NB4 (cell line): ENCODE measurements at regions not wholly inside any gene's neighbourhood (a gene's known extent, or its start where the extent isn't known, plus 50 kb on each side); places are given as distances from the start of the nearest gene placed in this dataset.

Experiments
- DNase-seq: peaks from one replicate; pipeline ENCODE4 v3.0.0; 2010; ENCODE audit warnings: low read depth
- H3K4me3 ChIP-seq: one replicate; pipeline ENCODE4 v1.5.1; 2011; ENCODE audit warnings: mild to moderate bottlenecking, low read depth, low read length, moderate library complexity
- CTCF ChIP-seq: IDR thresholded peaks from one replicate; pipeline ENCODE4 v1.5.1; 2012; ENCODE audit warnings: low read depth, low read length
- MAX ChIP-seq: IDR thresholded peaks from 2 replicates; pipeline ENCODE4 v1.6.1; 2011; ENCODE audit warnings: low read depth, low read length
- MYC ChIP-seq: IDR thresholded peaks from 2 replicates; pipeline ENCODE4 v1.6.1; 2011; ENCODE audit warnings: low read depth, low read length
- POLR2A ChIP-seq: IDR thresholded peaks from 2 replicates; pipeline ENCODE4 v1.6.1; 2011; ENCODE audit warnings: mild to moderate bottlenecking; ENCODE audit not compliant: insufficient read length; ENCODE audit errors: extremely low read depth

- TF ChIP-seq POLR2A (no peak), MAX (no peak), MYC (no peak), CTCF (no peak)
- no peak overlapping the region for H3K4me3 ChIP-seq
- DNase-seq = no peak
These were observed 123.2 kb downstream of the BDH1 start for GRCh38 chr3:197432384-197433127.

- DNase-seq = no peak
- no peak overlapping the region for H3K4me3 ChIP-seq
- TF ChIP-seq MAX = no peak
- no peak for TF ChIP-seq POLR2A
- TF ChIP-seq CTCF = no peak
- no peak for TF ChIP-seq MYC
These were observed 124.3 kb downstream of the BDH1 start for GRCh38 chr3:197431346-197431910.

GRCh38 chr3:197430934-197431333 lies 124.8 kb downstream of the BDH1 start:
- H3K4me3 ChIP-seq = no peak overlapping the region
- no peak for TF ChIP-seq CTCF
- no peak for TF ChIP-seq MYC
- no peak for TF ChIP-seq POLR2A
- no peak for TF ChIP-seq MAX
- no peak for DNase-seq

GRCh38 chr3:197430502-197430901 lies 125.3 kb downstream of the BDH1 start:
- no peak for DNase-seq
- TF ChIP-seq POLR2A = no peak
- no peak for TF ChIP-seq MAX
- no peak for TF ChIP-seq CTCF
- TF ChIP-seq MYC = no peak
- no peak overlapping the region for H3K4me3 ChIP-seq

GRCh38 chr3:197428952-197429351 lies 126.8 kb downstream of the BDH1 start:
- no peak for DNase-seq
- no peak for TF ChIP-seq MYC
- no peak for TF ChIP-seq POLR2A
- TF ChIP-seq CTCF = no peak
- no peak for TF ChIP-seq MAX
- H3K4me3 ChIP-seq = no peak overlapping the region
